ENCODE measurements at regions not wholly inside any gene's neighbourhood (a gene's known extent, or its start where the extent isn't known, plus 50 kb on each side); places are given as distances from the start of the nearest gene placed in this dataset.

DNA sequence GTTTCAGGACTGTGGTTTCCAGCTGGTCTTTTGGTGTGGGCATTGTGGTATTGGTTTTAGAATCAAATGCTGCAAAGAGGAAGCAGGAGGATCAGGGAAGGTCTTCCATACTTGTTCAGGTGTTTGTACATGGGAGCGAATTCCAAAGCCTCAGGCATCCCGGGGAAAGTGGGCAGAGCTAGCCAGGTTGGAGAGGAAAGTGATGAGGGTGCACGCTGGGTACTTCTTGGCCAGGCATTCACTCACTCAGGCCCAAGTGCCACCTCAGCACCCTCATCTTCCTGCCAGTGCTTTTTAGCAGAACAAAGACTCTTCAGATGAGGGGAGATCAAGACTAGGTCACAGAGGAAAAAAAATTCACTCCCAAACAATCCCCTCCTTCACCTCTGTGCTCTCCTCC, 241.1 kb upstream of the TBX18 start:
- in situ Hi-C loops (cut with MboI) = no loop called here
- Histone ChIP-seq H3K27ac (ENCODE audit: extremely low read depth, low read depth, low read length) (no peak overlapping the region), H3K36me3 (ENCODE audit: control insufficient read depth, insufficient read depth, low read length) (no peaks in the 10 kb centered on the region), H3K4me2 (ENCODE audit: insufficient read depth, low read length) (no peak overlapping the region), H3K4me1 (replicated peaks in 1 of 2; ENCODE audit: control insufficient read depth in 2 of 2, insufficient read depth in 2 of 2, low read length in 2 of 2) (no peaks in the 10 kb centered on the region), H3K9me3 (replicated peaks; ENCODE audit: control insufficient read depth, insufficient read depth, low read depth, low read length) (no peaks in the 10 kb centered on the region), H3K4me3 (no peak overlapping the region), H2AFZ (ENCODE audit: low read depth, low read length) (no peak overlapping the region), H3K27me3 (ENCODE audit: control insufficient read depth in 2 of 2, insufficient read depth in 2 of 2, low read length in 2 of 2) (no peaks in the 10 kb centered on the region), H3K79me2 (ENCODE audit: control insufficient read depth, insufficient read depth, low read length) (no peaks in the 10 kb centered on the region), H3K9ac (ENCODE audit: insufficient read depth in 1 of 2, low read depth in 2 of 2, low read length in 2 of 2) (no peak overlapping the region), H3K9me1 (ENCODE audit: control insufficient read depth, insufficient read depth, low read length) (no peaks in the 10 kb centered on the region), H4K20me1 (replicated peaks; ENCODE audit: control insufficient read depth, insufficient read depth, low read length) (no peaks in the 10 kb centered on the region)
- 0% methylated on average over 3 of the region's 3 CpGs for WGBS (ENCODE audit: insufficient coverage, low coverage, missing lambda C conversion rate)
- ChIA-PET CTCF (ENCODE audit: low intra/inter-chr PET ratio) (no interaction called here), POLR2A (no interaction called here)
- intact Hi-C loops (cut with micrococcal nuclease) = no loop called here
- DNase-seq (ENCODE audit: extremely low read depth in 1 of 4, low spot score in 3 of 4) (no peak), FAIRE-seq (no peak), ATAC-seq (no peak)
- no TSS peak for BruUV-seq (replicated peaks)
- TF ChIP-seq RFX7 (CRISPR knock-in tag; IDR thresholded peaks at IDR 0.05) (no peak), GABPB2 (CRISPR knock-in tag; conservative IDR thresholded peaks at IDR 0.05) (no peak), CREBBP (IDR thresholded peaks at IDR 0.05; ENCODE audit: low read depth, low read length) (no peak), POLR3G (IDR thresholded peaks at IDR 0.05; ENCODE audit: extremely low read depth, insufficient read length, insufficient replicate concordance) (no peak), NFATC3 (IDR thresholded peaks at IDR 0.05) (no peak), ZSCAN29 (IDR thresholded peaks at IDR 0.05) (no peak), SMARCA5 (IDR thresholded peaks at IDR 0.05) (no peak), BRD4 (IDR thresholded peaks at IDR 0.05) (no peak), DDX20 (tag; IDR thresholded peaks at IDR 0.05; ENCODE audit: low read depth) (no peak)
- TF ChIP-seq, protein P1, sequence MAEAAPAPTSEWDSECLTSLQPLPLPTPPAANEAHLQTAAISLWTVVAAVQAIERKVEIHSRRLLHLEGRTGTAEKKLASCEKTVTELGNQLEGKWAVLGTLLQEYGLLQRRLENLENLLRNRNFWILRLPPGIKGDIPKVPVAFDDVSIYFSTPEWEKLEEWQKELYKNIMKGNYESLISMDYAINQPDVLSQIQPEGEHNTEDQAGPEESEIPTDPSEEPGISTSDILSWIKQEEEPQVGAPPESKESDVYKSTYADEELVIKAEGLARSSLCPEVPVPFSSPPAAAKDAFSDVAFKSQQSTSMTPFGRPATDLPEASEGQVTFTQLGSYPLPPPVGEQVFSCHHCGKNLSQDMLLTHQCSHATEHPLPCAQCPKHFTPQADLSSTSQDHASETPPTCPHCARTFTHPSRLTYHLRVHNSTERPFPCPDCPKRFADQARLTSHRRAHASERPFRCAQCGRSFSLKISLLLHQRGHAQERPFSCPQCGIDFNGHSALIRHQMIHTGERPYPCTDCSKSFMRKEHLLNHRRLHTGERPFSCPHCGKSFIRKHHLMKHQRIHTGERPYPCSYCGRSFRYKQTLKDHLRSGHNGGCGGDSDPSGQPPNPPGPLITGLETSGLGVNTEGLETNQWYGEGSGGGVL (CRISPR knock-in tag; IDR thresholded peaks at IDR 0.05) = no peak
- TF ChIP-seq, protein P2, sequence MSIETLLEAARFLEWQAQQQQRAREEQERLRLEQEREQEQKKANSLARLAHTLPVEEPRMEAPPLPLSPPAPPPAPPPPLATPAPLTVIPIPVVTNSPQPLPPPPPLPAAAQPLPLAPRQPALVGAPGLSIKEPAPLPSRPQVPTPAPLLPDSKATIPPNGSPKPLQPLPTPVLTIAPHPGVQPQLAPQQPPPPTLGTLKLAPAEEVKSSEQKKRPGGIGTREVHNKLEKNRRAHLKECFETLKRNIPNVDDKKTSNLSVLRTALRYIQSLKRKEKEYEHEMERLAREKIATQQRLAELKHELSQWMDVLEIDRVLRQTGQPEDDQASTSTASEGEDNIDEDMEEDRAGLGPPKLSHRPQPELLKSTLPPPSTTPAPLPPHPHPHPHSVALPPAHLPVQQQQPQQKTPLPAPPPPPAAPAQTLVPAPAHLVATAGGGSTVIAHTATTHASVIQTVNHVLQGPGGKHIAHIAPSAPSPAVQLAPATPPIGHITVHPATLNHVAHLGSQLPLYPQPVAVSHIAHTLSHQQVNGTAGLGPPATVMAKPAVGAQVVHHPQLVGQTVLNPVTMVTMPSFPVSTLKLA (conservative IDR thresholded peaks at IDR 0.05) = no peak
- TF ChIP-seq, protein P3, sequence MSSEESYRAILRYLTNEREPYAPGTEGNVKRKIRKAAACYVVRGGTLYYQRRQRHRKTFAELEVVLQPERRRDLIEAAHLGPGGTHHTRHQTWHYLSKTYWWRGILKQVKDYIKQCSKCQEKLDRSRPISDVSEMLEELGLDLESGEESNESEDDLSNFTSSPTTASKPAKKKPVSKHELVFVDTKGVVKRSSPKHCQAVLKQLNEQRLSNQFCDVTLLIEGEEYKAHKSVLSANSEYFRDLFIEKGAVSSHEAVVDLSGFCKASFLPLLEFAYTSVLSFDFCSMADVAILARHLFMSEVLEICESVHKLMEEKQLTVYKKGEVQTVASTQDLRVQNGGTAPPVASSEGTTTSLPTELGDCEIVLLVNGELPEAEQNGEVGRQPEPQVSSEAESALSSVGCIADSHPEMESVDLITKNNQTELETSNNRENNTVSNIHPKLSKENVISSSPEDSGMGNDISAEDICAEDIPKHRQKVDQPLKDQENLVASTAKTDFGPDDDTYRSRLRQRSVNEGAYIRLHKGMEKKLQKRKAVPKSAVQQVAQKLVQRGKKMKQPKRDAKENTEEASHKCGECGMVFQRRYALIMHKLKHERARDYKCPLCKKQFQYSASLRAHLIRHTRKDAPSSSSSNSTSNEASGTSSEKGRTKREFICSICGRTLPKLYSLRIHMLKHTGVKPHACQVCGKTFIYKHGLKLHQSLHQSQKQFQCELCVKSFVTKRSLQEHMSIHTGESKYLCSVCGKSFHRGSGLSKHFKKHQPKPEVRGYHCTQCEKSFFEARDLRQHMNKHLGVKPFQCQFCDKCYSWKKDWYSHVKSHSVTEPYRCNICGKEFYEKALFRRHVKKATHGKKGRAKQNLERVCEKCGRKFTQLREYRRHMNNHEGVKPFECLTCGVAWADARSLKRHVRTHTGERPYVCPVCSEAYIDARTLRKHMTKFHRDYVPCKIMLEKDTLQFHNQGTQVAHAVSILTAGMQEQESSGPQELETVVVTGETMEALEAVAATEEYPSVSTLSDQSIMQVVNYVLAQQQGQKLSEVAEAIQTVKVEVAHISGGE (CRISPR knock-in tag; IDR thresholded peaks at IDR 0.05) = no peak

Data from K562 (cell line).